GM12874 (cell line): ENCODE measurements at regions not wholly inside any gene's neighbourhood (a gene's known extent, or its start where the extent isn't known, plus 50 kb on each side); places are given as distances from the start of the nearest gene placed in this dataset.

Experiments
- CTCF ChIP-seq: IDR thresholded peaks from 2 replicates; pipeline ENCODE4 v1.5.1; 2011; ENCODE audit warnings: low read depth, mild to moderate bottlenecking, control low read depth, low read length, moderate library complexity; ENCODE audit not compliant: insufficient read depth

- no peak for TF ChIP-seq CTCF
These were observed 127.2 kb upstream of the SP8 start for GRCh38 chr7:20913853-20914252.

GRCh38 chr7:20916311-20916710, 129.6 kb upstream of the SP8 start:
- TF ChIP-seq CTCF = no peak

GRCh38 chr7:20917603-20918002, 130.9 kb upstream of the SP8 start:
- TF ChIP-seq CTCF = no peak

GRCh38 chr7:20918156-20918555, 131.5 kb upstream of the SP8 start:
- no peak for TF ChIP-seq CTCF

- no peak for TF ChIP-seq CTCF
These were observed 141.3 kb upstream of the SP8 start for GRCh38 chr7:20927976-20928375.

GRCh38 chr7:20929199-20929598, 142.5 kb upstream of the SP8 start:
- no peak for TF ChIP-seq CTCF

- TF ChIP-seq CTCF = no peak
These were observed 145.1 kb upstream of the SP8 start for GRCh38 chr7:20931739-20932138.
